IMR-90 (cell line): ENCODE measurements at regions not wholly inside any gene's neighbourhood (a gene's known extent, or its start where the extent isn't known, plus 50 kb on each side); places are given as distances from the start of the nearest gene placed in this dataset.

ENCODE experiments used
- ATAC-seq: fragments of 200-7000 bp; cut with Tn5 transposase; 2 replicates; pipeline ENCODE4 v1.9.1; 2020; ENCODE audit warnings: low read depth, mild to moderate bottlenecking, moderate library complexity
- BruUV-seq: library from RNA; stranded (reverse); fragments of 400-500 nt; replicated peaks from 2 replicates; lab custom pipeline; 2021; lab: Mats Ljungman, UMichigan
- CTCF ChIA-PET: fragments of 300-600 bp; formaldehyde crosslinking; extraction: SDS; loops from one replicate; lab custom pipeline; 2021; ENCODE audit warnings: antibody characterized with exemption; lab: Yijun Ruan, JAX
- POLR2A ChIA-PET: fragments of 300-600 bp; sonication (Branson Sonifier 250); formaldehyde crosslinking; loops from one replicate; lab custom pipeline; 2022; ENCODE audit warnings: antibody characterized with exemption; ENCODE audit not compliant: unreplicated experiment; lab: Charles Lee
- DNase-seq: peaks from one replicate; pipeline ENCODE4 v3.0.0; 2013
- H2AFZ ChIP-seq: replicated peaks from 2 replicates; pipeline ENCODE3; 2013; ENCODE audit warnings: low read length, mild to moderate bottlenecking; ENCODE audit not compliant: poor library complexity
- H2AK5ac ChIP-seq: 2 replicates; pipeline ENCODE4 v1.6.1; 2013; ENCODE audit warnings: low read depth, low read length, inconsistent platforms
- H2AK9ac ChIP-seq: replicated peaks from 2 replicates; pipeline ENCODE3; 2013; ENCODE audit warnings: mild to moderate bottlenecking, low read depth, low read length, moderate library complexity; ENCODE audit not compliant: poor library complexity
- H2BK120ac ChIP-seq: 2 replicates; pipeline ENCODE4 v1.6.1; 2013; ENCODE audit warnings: low read depth, low read length, inconsistent platforms
- H2BK15ac ChIP-seq: 3 replicates; pipeline ENCODE4 v1.6.1; 2013; ENCODE audit warnings: low read depth, low read length, inconsistent platforms
- H2BK20ac ChIP-seq: 2 replicates; pipeline ENCODE4 v1.6.1; 2013; ENCODE audit warnings: low read depth, mild to moderate bottlenecking, inconsistent platforms, low read length, moderate library complexity
- H2BK5ac ChIP-seq: 2 replicates; pipeline ENCODE4 v1.6.1; 2013; ENCODE audit warnings: mild to moderate bottlenecking, low read depth, low read length, inconsistent platforms; ENCODE audit not compliant: poor library complexity, severe bottlenecking
- H3K14ac ChIP-seq: replicated peaks from 2 replicates; pipeline ENCODE4 v1.6.1; 2013; ENCODE audit warnings: low read depth, low read length, inconsistent platforms
- H3K18ac ChIP-seq: 2 replicates; pipeline ENCODE4 v1.6.1; 2013; ENCODE audit warnings: low read depth, low read length, control low read depth
- H3K23ac ChIP-seq: 2 replicates; pipeline ENCODE4 v1.6.1; 2013; ENCODE audit warnings: low read depth, low read length, inconsistent platforms
- H3K27ac ChIP-seq: 2 replicates; pipeline ENCODE4 v1.5.1; 2013; ENCODE audit warnings: mild to moderate bottlenecking, control low read depth, low read length; ENCODE audit not compliant: insufficient read depth
- H3K27me3 ChIP-seq: 2 replicates; pipeline ENCODE4 v1.6.1; 2013; ENCODE audit warnings: low read length; ENCODE audit not compliant: control insufficient read depth, insufficient read depth
- H3K36me3 ChIP-seq: 2 replicates; pipeline ENCODE4 v1.6.1; 2013; ENCODE audit warnings: low read length, mixed read lengths; ENCODE audit not compliant: control insufficient read depth, insufficient read depth
- H3K4ac ChIP-seq: 2 replicates; pipeline ENCODE4 v1.6.1; 2013; ENCODE audit warnings: low read depth, low read length, inconsistent platforms
- H3K4me1 ChIP-seq: 2 replicates; pipeline ENCODE4 v1.6.1; 2013; ENCODE audit warnings: low read length, mixed read lengths; ENCODE audit not compliant: control insufficient read depth, insufficient read depth
- H3K4me2 ChIP-seq: 2 replicates; pipeline ENCODE4 v1.6.1; 2013; ENCODE audit warnings: low read depth, mild to moderate bottlenecking, control low read depth, low read length, moderate library complexity
- H3K4me3 ChIP-seq: 2 replicates; pipeline ENCODE4 v1.5.1; 2013; ENCODE audit warnings: low read depth, mild to moderate bottlenecking, control low read depth, low read length, moderate library complexity; ENCODE audit not compliant: insufficient read depth
- H3K56ac ChIP-seq: 2 replicates; pipeline ENCODE4 v1.6.1; 2013; ENCODE audit warnings: low read length, inconsistent platforms; ENCODE audit not compliant: insufficient read depth; ENCODE audit errors: extremely low read depth
- H3K79me1 ChIP-seq, 2 experiments: 2 replicates each; pipeline ENCODE4 v1.6.1; 2013; ENCODE audit warnings: low read length in 2 of 2, inconsistent platforms in 1 of 2, low read depth in 1 of 2
- H3K9ac ChIP-seq: 2 replicates; pipeline ENCODE4 v1.6.1; 2013; ENCODE audit warnings: low read depth, low read length, control low read depth
- H3K9me1 ChIP-seq: 2 replicates; pipeline ENCODE4 v1.6.1; 2013; ENCODE audit warnings: low read length, inconsistent platforms; ENCODE audit not compliant: insufficient read depth
- H3K9me3 ChIP-seq: 2 replicates; pipeline ENCODE4 v1.6.1; 2013; ENCODE audit warnings: low read length; ENCODE audit not compliant: control insufficient read depth, insufficient read depth
- H4K20me1 ChIP-seq: 2 replicates; pipeline ENCODE4 v1.6.1; 2013; ENCODE audit warnings: low read length, inconsistent platforms; ENCODE audit not compliant: insufficient read depth
- H4K5ac ChIP-seq: 2 replicates; pipeline ENCODE4 v1.6.1; 2013; ENCODE audit warnings: mild to moderate bottlenecking, low read depth, low read length, control low read depth
- H4K8ac ChIP-seq, 2 experiments: 2 replicates each; pipeline ENCODE4 v1.6.1; 2013; ENCODE audit warnings: low read depth in 2 of 2, low read length in 2 of 2, control low read depth in 1 of 2, inconsistent platforms in 1 of 2
- H4K91ac ChIP-seq: 2 replicates; pipeline ENCODE4 v1.6.1; 2013; ENCODE audit warnings: low read depth, low read length, inconsistent platforms; ENCODE audit not compliant: insufficient read depth
- CEBPB ChIP-seq: IDR thresholded peaks from 2 replicates; pipeline ENCODE4 v1.6.1; 2012; ENCODE audit warnings: low read depth, low read length, improper control_type of control experiment
- CHD1 ChIP-seq: IDR thresholded peaks from 2 replicates; pipeline ENCODE4 v1.6.1; 2012; ENCODE audit warnings: low read depth, low read length, improper control_type of control experiment
- MAZ ChIP-seq: IDR thresholded peaks from 2 replicates; pipeline ENCODE4 v1.6.1; 2012; ENCODE audit warnings: low read depth, mild to moderate bottlenecking, low read length, improper control_type of control experiment, moderate library complexity, borderline replicate concordance
- MXI1 ChIP-seq: IDR thresholded peaks from 2 replicates; pipeline ENCODE4 v1.6.1; 2012; ENCODE audit warnings: low read depth, mild to moderate bottlenecking, low read length, moderate library complexity, borderline replicate concordance
- POLR2A ChIP-seq: IDR thresholded peaks from 2 replicates; pipeline ENCODE4 v1.6.1; 2012; ENCODE audit warnings: mild to moderate bottlenecking, low read depth, low read length
- RCOR1 ChIP-seq: IDR thresholded peaks from 2 replicates; pipeline ENCODE4 v1.6.1; 2012; ENCODE audit warnings: mild to moderate bottlenecking, low read length, improper control_type of control experiment; ENCODE audit not compliant: insufficient replicate concordance
- WGBS, 2 experiments: methylation state at CpG; one replicate each; pipeline versions ENCODE4 v1.1.5 to v1.1.7; 2013; ENCODE audit warnings: missing lambda C conversion rate in 2 of 2; ENCODE audit not compliant: insufficient read length in 1 of 2; ENCODE audit errors: extremely low coverage in 2 of 2; 5-methylcytosine and 5-hydroxymethylcytosine counted together
- dilution Hi-C: fragments of 300-500 bp; cut with HindIII; formaldehyde crosslinking; loops from one replicate; pipeline ENCODE4 v1.14.3; 2018; ENCODE audit warnings: low sequenced_read_pairs; ENCODE audit not compliant: unreplicated experiment
- in situ Hi-C: fragments of 300-500 bp; cut with MboI; formaldehyde crosslinking; loops from 3 replicates; pipeline ENCODE4 v1.14.3; 2019; ENCODE audit warnings: low sequenced_read_pairs, inconsistent platforms, mixed read lengths
- intact Hi-C: fragments of 100-400 bp; cut with micrococcal nuclease; formaldehyde crosslinking; loops from 2 replicates; pipeline ENCODE4 v1.10.0; 2022
- TF ChIP-seq, protein P1 (sequence below): conservative IDR thresholded peaks from 2 replicates; pipeline ENCODE4 v1.5.1; 2012; ENCODE audit warnings: mild to moderate bottlenecking, low read depth, low read length, improper control_type of control experiment
- TF ChIP-seq, protein P2 (sequence below): fragments of 150-350 bp; IDR thresholded peaks from 2 replicates; pipeline ENCODE4 v1.6.1; 2016; ENCODE audit warnings: low read depth, mild to moderate bottlenecking, low read length, moderate library complexity, borderline replicate concordance

DNA sequence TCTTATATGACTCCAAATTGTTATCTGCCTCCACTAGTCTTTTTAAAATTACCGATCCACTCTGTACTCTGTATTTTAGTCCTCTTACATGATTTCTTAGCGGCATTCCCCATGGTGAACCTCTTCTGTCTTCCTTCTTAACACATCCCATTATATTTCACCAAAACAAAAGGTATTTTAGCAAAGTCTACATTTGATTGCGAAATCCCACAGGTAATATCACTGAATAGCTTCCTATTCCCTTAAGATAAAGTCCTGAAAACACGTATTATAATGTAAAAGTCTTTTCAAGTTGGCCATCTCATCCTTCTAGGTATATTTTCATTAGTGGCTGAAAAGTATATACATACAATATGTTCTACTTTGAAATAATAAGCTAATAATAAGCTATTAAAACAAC is 2016.0 kb upstream of the IGFBP7 start:
- TF ChIP-seq RCOR1 (no peak), MXI1 (no peak), MAZ (no peak), POLR2A (no peak), CHD1 (no peak), CEBPB (peak; percentile 62)
- TF ChIP-seq, protein P1, sequence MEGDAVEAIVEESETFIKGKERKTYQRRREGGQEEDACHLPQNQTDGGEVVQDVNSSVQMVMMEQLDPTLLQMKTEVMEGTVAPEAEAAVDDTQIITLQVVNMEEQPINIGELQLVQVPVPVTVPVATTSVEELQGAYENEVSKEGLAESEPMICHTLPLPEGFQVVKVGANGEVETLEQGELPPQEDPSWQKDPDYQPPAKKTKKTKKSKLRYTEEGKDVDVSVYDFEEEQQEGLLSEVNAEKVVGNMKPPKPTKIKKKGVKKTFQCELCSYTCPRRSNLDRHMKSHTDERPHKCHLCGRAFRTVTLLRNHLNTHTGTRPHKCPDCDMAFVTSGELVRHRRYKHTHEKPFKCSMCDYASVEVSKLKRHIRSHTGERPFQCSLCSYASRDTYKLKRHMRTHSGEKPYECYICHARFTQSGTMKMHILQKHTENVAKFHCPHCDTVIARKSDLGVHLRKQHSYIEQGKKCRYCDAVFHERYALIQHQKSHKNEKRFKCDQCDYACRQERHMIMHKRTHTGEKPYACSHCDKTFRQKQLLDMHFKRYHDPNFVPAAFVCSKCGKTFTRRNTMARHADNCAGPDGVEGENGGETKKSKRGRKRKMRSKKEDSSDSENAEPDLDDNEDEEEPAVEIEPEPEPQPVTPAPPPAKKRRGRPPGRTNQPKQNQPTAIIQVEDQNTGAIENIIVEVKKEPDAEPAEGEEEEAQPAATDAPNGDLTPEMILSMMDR: no peak
- TF ChIP-seq, protein P2, sequence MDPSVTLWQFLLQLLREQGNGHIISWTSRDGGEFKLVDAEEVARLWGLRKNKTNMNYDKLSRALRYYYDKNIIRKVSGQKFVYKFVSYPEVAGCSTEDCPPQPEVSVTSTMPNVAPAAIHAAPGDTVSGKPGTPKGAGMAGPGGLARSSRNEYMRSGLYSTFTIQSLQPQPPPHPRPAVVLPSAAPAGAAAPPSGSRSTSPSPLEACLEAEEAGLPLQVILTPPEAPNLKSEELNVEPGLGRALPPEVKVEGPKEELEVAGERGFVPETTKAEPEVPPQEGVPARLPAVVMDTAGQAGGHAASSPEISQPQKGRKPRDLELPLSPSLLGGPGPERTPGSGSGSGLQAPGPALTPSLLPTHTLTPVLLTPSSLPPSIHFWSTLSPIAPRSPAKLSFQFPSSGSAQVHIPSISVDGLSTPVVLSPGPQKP: no peak
- dilution Hi-C loops: no loop called here
- H2AK9ac ChIP-seq: no peak overlapping the region

More for the DNA sequence above, 2016.0 kb upstream of the IGFBP7 start:
- Histone ChIP-seq H3K4me3 (no peak overlapping the region), H2AFZ (no peak overlapping the region), H4K91ac (no peak overlapping the region), H3K9ac (no peak overlapping the region), H2BK15ac (no peak overlapping the region), H2AK5ac (no peak overlapping the region), H2BK20ac (no peak overlapping the region), H3K14ac (no peak overlapping the region), H3K56ac (no peak overlapping the region), H4K5ac (no peak overlapping the region), H3K4me2 (no peak overlapping the region), H2BK5ac (no peak overlapping the region), H3K18ac (no peak overlapping the region), H3K4ac (no peak overlapping the region), H3K79me1 (no peaks in the 10 kb centered on the region), H3K27ac (no peak overlapping the region), H3K4me1 (no peaks in the 10 kb centered on the region), H3K27me3 (no peaks in the 10 kb centered on the region), H2BK120ac (no peak overlapping the region), H3K36me3 (no peaks in the 10 kb centered on the region), H3K9me3 (no peaks in the 10 kb centered on the region), H3K23ac (no peak overlapping the region), H4K20me1 (no peaks in the 10 kb centered on the region), H3K9me1 (no peaks in the 10 kb centered on the region), H4K8ac (no peak overlapping the region)
- ATAC-seq: no peak
- in situ Hi-C loops (no loop called here), intact Hi-C loops (no loop called here)
- CTCF ChIA-PET: no interaction called here
- no TSS peak for BruUV-seq
- no CpG with 5 or more reads among the region's 4 CpGs for WGBS, 2 experiments
- POLR2A ChIA-PET: no interaction called here
- DNase-seq: no peak
